HG03342 (cell line): ENCODE measurements at regions not wholly inside any gene's neighbourhood (a gene's known extent, or its start where the extent isn't known, plus 50 kb on each side); places are given as distances from the start of the nearest gene placed in this dataset.
A peak's percentile ranks its signal among the peaks of the same experiment; 100 is the strongest.

Experiments
- ATAC-seq: cut with Tn5 transposase; IDR thresholded peaks from one replicate; pipeline ENCODE4 v1.9.1; 2021; ENCODE audit warnings: mild to moderate bottlenecking, moderate library complexity; ENCODE audit not compliant: unreplicated experiment

- ATAC-seq = no peak
Measured at GRCh38 chr5:53360811-53361210, 119.6 kb upstream of the FST start.

- no peak for ATAC-seq
Measured at GRCh38 chr5:53361708-53362107, 118.7 kb upstream of the FST start.

GRCh38 chr5:53362521-53362941 lies 117.9 kb upstream of the FST start:
- ATAC-seq = no peak

GRCh38 chr5:53364061-53364460 lies 116.4 kb upstream of the FST start:
- no peak for ATAC-seq

GRCh38 chr5:53366245-53366644 lies 114.2 kb upstream of the FST start:
- no peak for ATAC-seq

- no peak for ATAC-seq
Measured at GRCh38 chr5:53367727-53368126, 112.7 kb upstream of the FST start.

- no peak for ATAC-seq
Measured at GRCh38 chr5:53368516-53368915, 111.9 kb upstream of the FST start.

GRCh38 chr5:53368966-53369605 lies 111.3 kb upstream of the FST start:
- ATAC-seq = no peak

- no peak for ATAC-seq
Measured at GRCh38 chr5:53369681-53370080, 110.7 kb upstream of the FST start.

- ATAC-seq = no peak
Measured at GRCh38 chr5:53373451-53374158, 106.8 kb upstream of the FST start.

GRCh38 chr5:53376853-53377252 lies 103.6 kb upstream of the FST start:
- ATAC-seq = no peak

- ATAC-seq = no peak
Measured at GRCh38 chr5:53378190-53378589, 102.2 kb upstream of the FST start.

GRCh38 chr5:53378590-53379247 lies 101.7 kb upstream of the FST start:
- ATAC-seq = no peak

- ATAC-seq = no peak
Measured at GRCh38 chr5:53386341-53386740, 94.1 kb upstream of the FST start.

- ATAC-seq = no peak
Measured at GRCh38 chr5:53389093-53389492, 91.3 kb upstream of the FST start.

- peak; percentile 72 for ATAC-seq
Measured at GRCh38 chr5:53392073-53392472, 88.4 kb upstream of the FST start.

GRCh38 chr5:53394808-53395207 lies 85.6 kb upstream of the FST start:
- no peak for ATAC-seq

GRCh38 chr5:53397141-53397757 lies 83.2 kb upstream of the FST start:
- ATAC-seq = no peak

- ATAC-seq = no peak
Measured at GRCh38 chr5:53397845-53398244, 82.6 kb upstream of the FST start.

- ATAC-seq = no peak
Measured at GRCh38 chr5:53399926-53400697, 80.3 kb upstream of the FST start.

GRCh38 chr5:53403291-53403690 lies 77.1 kb upstream of the FST start:
- no peak for ATAC-seq
